Heart left ventricle (tissue), 16 donors: ENCODE measurements at regions not wholly inside any gene's neighbourhood (a gene's known extent, or its start where the extent isn't known, plus 50 kb on each side); places are given as distances from the start of the nearest gene placed in this dataset.

ENCODE experiments used
- ATAC-seq, 4 donors: fragments of 200-7000 bp; cut with Tn5 transposase; one replicate each; pipeline ENCODE4 v1.9.1; 2020 to 2022; ENCODE audit warnings: moderate library complexity in 4 of 4, mild to moderate bottlenecking in 3 of 4, moderate number of reproducible peaks in 1 of 4
- DNase-seq, 5 donors: peaks; one replicate each; pipeline ENCODE4 v3.0.0-alpha.2; 2020
- H3K27ac ChIP-seq, 12 donors: fragments of 200-600 bp; sonication (generic) in 4 of 12; one replicate each; pipeline versions ENCODE4 v1.5.0 to v1.8.0; 2016 to 2022; ENCODE audit warnings: mild to moderate bottlenecking in 2 of 12
- H3K27me3 ChIP-seq, 9 donors: fragments of 200-600 bp; sonication (generic) in 2 of 9; one replicate each; pipeline versions ENCODE4 v1.5.1 to v1.8.0; 2016 to 2022; ENCODE audit warnings: mild to moderate bottlenecking in 3 of 9
- H3K36me3 ChIP-seq, 9 donors: fragments of 200-600 bp; sonication (generic) in 2 of 9; one replicate each; pipeline versions ENCODE4 v1.5.0 to v1.8.0; 2018 to 2022; ENCODE audit warnings: mild to moderate bottlenecking in 2 of 9
- H3K4me1 ChIP-seq, 12 donors: fragments of 200-600 bp; sonication (generic) in 4 of 12; one replicate each; pipeline versions ENCODE4 v1.5.0 to v1.8.0; 2016 to 2022; ENCODE audit warnings: mild to moderate bottlenecking in 3 of 12
- H3K4me3 ChIP-seq, 12 donors: fragments of 200-600 bp; sonication (generic) in 4 of 12; one replicate each; pipeline versions ENCODE4 v1.5.0 to v1.8.0; 2017 to 2022; ENCODE audit warnings: mild to moderate bottlenecking in 9 of 12, moderate library complexity in 4 of 12
- H3K9me3 ChIP-seq, 12 donors: fragments of 200-600 bp; sonication (generic) in 4 of 12; one replicate each; pipeline versions ENCODE4 v1.5.0 to v1.8.0; 2016 to 2022; ENCODE audit warnings: mild to moderate bottlenecking in 1 of 12
- CTCF ChIP-seq, 12 donors: fragments of 200-600 bp; sonication (generic) in 4 of 12; IDR thresholded peaks; one replicate each; pipeline versions ENCODE4 v1.5.0 to v1.8.0; 2018 to 2022; ENCODE audit warnings: antibody characterized with exemption in 12 of 12, mild to moderate bottlenecking in 5 of 12
- POLR2A ChIP-seq, 2 donors: fragments of 450-650 bp; IDR thresholded peaks; one replicate each; pipeline ENCODE4 v1.6.1; 2017; ENCODE audit warnings: antibody characterized with exemption in 2 of 2, mild to moderate bottlenecking in 2 of 2, moderate library complexity in 2 of 2
- WGBS, 4 donors: extraction: QIAGEN DNeasy Blood & Tissue Kit in 2 of 4; methylation state at CpG; one replicate each; pipeline versions ENCODE4 v1.1.5 to v1.1.7; 2013 to 2018; 5-methylcytosine and 5-hydroxymethylcytosine counted together
- intact Hi-C, 10 donors: fragments of 100-400 bp; cut with DNase I; formaldehyde crosslinking; loops; one replicate each; pipeline versions ENCODE4 v1.11.1 to v1.14.2; 2022
- donor health status: ischemic (EF 13 %, LVEDD 7.1; RV severe dilation, severe dysfunction).
- donor health status: healthy with polysubstance abuse.
- donor health status: DM: no; HTN: yes; CAD: no.
- donor health status: DM: no; HTN: no; CAD: no.
- donor health status: ischemic (EF 25% LVEDD 6.9; RV normal size, moderate dysfunction).
- donor health status: ischemic (EF 25% LVEDD 5.7; RV mildly dilated, moderate dysfunction).
- donor health status: healthy.
- donor health status: DM: yes; HTN: yes; CAD: no.
- donor health status: ischemic (EF 35%, LVEDD 5.7; RV mildly dilated, moderate dysfunction).
- donor health status: nonischemic (EF 11% LVEDD 7.7; RV severe dilation, severe dysfunction).
- donor health status: DM: yes; HTN: yes; CAD: no.
- donor health status: PGD.
- donor health status: ischemic (EF 29% LVEDD 5.4; RV normal size, mild dysfunction).
- donor health status: nonischemic (EF 23%, LVEDD 6.1; RV moderate dilation, normal function).

DNA sequence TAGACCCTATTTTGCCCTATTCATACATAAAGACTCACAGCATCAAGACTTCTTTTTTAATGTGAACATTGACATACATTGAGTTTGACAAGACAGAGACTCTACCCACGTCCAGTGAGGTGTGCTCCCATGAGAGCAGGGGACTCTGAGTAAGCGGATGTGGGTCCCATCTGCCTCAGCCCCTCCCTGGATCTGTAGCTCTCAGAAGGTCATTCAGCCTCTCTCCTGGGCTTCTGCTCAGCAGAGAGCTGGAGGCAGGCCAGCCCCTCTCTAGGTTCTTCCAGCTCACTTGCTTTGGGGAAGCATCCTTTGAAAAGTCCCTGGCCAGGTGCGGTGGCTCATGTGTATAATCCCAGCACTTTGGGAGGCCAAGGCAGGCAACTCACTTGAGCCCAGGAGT, 146.9 kb upstream of the ZMIZ1 start:
- no peaks in the 10 kb centered on the region for H3K36me3 ChIP-seq
- intact Hi-C loops = no loop called here
- no peak for TF ChIP-seq POLR2A (IDR thresholded peaks at IDR 0.05)
- TF ChIP-seq CTCF (IDR thresholded peaks at IDR 0.05) = no peak

DNA sequence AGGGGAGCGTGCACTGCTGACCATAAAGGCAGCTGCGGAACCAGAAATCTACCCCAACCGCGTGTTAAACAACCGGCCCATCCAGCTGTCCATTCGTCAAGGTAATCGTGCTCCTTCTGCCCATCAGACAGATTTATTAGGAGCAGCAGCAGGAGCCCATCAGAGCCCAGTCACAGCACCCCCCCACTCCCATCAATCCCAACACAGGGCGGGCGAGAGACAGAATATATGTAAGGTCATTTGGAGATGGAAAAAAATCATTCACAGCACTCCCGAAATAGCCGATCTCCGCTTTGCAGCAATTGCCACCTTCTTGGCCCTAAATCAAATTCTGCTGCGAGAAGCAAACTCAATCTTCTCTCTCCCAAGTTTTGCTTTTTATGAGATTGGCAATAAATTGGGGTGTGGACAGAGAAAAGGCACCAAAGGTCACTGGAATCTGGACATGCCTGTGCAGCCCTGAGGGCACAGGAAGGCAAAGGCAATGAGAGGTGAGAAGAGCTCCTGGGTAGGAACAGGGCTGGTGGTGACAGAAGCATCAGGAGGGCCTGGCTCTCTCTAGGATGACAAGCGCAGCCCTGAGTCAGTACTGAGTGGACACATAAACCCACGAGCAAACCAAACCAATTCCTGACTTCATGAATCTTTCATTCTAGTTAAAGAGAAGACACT, 145.0 kb upstream of the ZMIZ1 start:
- intact Hi-C loops = no loop called here
- ATAC-seq (peak in 3 of 4 donors; percentile 38 to 72 (median 41)), DNase-seq (peak in 1 of 5 donors; percentile 25)
- no peaks in the 10 kb centered on the region for H3K36me3 ChIP-seq
- TF ChIP-seq CTCF (IDR thresholded peaks at IDR 0.05) (no peak), POLR2A (IDR thresholded peaks at IDR 0.05) (no peak)
- no peak overlapping the region for H3K4me3 ChIP-seq
- no peaks in the 10 kb centered on the region for H3K9me3 ChIP-seq
- no peaks in the 10 kb centered on the region for H3K27me3 ChIP-seq
- peaks cover 0 to 19% (median 12%) of the 10 kb centered on the region in 12 donors for H3K4me1 ChIP-seq
- WGBS, 4 donors = 69 to 76% (median 73%) methylated on average over 15 of the region's 15 CpGs
- peak overlapping the region in 3 of 12 donors; percentile 10 to 39 (median 25) for H3K27ac ChIP-seq

More for the DNA sequence above, 146.9 kb upstream of the ZMIZ1 start:
- 67 to 95% (median 92%) methylated on average over 1 to 3 of the region's 3 CpGs for WGBS, 4 donors
- no peaks in the 10 kb centered on the region for H3K27me3 ChIP-seq
- H3K9me3 ChIP-seq = no peaks in the 10 kb centered on the region
- no peak overlapping the region for H3K27ac ChIP-seq
- H3K4me1 ChIP-seq = peaks cover 0 to 19% (median 12%) of the 10 kb centered on the region in 12 donors
- H3K4me3 ChIP-seq = no peak overlapping the region
- ATAC-seq = no peak
- no peak for DNase-seq

GRCh38 chr10:78924319-78925003, 144.3 kb upstream of the ZMIZ1 start:
- Histone ChIP-seq H3K4me3 (no peak overlapping the region), H3K36me3 (no peaks in the 10 kb centered on the region), H3K27ac (peak overlapping the region in 3 of 12 donors; percentile 10 to 39 (median 25)), H3K9me3 (no peaks in the 10 kb centered on the region), H3K4me1 (peaks cover 0 to 19% (median 12%) of the 10 kb centered on the region in 12 donors), H3K27me3 (no peaks in the 10 kb centered on the region)
- WGBS, 4 donors = 66 to 75% (median 73%) methylated on average over 7 of the region's 7 CpGs
- TF ChIP-seq POLR2A (IDR thresholded peaks at IDR 0.05) (no peak), CTCF (IDR thresholded peaks at IDR 0.05) (no peak)
- DNase-seq = peak in 1 of 5 donors; percentile 21
- intact Hi-C loops = no loop called here
- ATAC-seq = peak; percentile 66 to 78 (median 70)

DNA sequence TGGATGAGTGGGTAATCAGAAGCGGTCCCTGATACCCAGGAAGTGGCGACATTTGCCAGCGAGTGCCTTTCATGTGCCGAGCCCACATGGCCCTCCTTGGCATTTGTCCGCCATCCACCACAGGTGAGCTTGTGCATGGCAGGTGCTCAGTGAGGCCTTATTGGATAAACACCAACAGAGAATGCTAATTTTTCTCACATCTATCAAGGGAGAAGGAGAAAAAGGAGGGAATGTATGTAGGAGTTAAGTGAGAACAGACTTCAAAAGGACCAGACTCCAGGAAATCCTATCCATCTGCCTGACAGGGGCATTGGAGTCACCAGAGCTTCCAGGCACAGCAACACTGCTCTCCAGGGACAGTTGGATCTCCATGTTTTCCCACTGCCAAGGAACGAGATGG, 143.5 kb upstream of the ZMIZ1 start:
- intact Hi-C loops = no loop called here
- H3K4me3 ChIP-seq = no peak overlapping the region
- H3K9me3 ChIP-seq = no peaks in the 10 kb centered on the region
- H3K27me3 ChIP-seq = no peaks in the 10 kb centered on the region
- peaks cover 0 to 19% (median 12%) of the 10 kb centered on the region in 12 donors for H3K4me1 ChIP-seq
- 87 to 94% (median 91%) methylated on average over 6 of the region's 6 CpGs for WGBS, 4 donors
- H3K27ac ChIP-seq = peak overlapping the region in 1 of 12 donors; percentile 17
- H3K36me3 ChIP-seq = no peaks in the 10 kb centered on the region
- DNase-seq (peak in 1 of 5 donors; percentile 1), ATAC-seq (no peak)
- no peak for TF ChIP-seq CTCF (IDR thresholded peaks at IDR 0.05)
- no peak for TF ChIP-seq POLR2A (IDR thresholded peaks at IDR 0.05)
